ENCODE measurements at regions not wholly inside any gene's neighbourhood (a gene's known extent, or its start where the extent isn't known, plus 50 kb on each side); places are given as distances from the start of the nearest gene placed in this dataset.

- DNase-seq (ENCODE audit: low read depth): no peak
- TF ChIP-seq, protein P1, sequence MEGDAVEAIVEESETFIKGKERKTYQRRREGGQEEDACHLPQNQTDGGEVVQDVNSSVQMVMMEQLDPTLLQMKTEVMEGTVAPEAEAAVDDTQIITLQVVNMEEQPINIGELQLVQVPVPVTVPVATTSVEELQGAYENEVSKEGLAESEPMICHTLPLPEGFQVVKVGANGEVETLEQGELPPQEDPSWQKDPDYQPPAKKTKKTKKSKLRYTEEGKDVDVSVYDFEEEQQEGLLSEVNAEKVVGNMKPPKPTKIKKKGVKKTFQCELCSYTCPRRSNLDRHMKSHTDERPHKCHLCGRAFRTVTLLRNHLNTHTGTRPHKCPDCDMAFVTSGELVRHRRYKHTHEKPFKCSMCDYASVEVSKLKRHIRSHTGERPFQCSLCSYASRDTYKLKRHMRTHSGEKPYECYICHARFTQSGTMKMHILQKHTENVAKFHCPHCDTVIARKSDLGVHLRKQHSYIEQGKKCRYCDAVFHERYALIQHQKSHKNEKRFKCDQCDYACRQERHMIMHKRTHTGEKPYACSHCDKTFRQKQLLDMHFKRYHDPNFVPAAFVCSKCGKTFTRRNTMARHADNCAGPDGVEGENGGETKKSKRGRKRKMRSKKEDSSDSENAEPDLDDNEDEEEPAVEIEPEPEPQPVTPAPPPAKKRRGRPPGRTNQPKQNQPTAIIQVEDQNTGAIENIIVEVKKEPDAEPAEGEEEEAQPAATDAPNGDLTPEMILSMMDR (IDR thresholded peaks at IDR 0.05; ENCODE audit: insufficient read depth, low read depth, low read length): no peak
- POLR2A ChIA-PET: no interaction called here
- no peak overlapping the region for H3K4me3 ChIP-seq (ENCODE audit: low read depth, low read length)
- no peaks in the 10 kb centered on the region for H3K36me3 ChIP-seq (ENCODE audit: control insufficient read depth, insufficient read depth, low read length)
- CTCF ChIA-PET: no interaction called here
- H3K27me3 ChIP-seq (ENCODE audit: control insufficient read depth, insufficient read depth, low read length): no peaks in the 10 kb centered on the region
Observed at GRCh38 chr3:5462086-5462485, 274.6 kb downstream of the EDEM1 start.

DNA sequence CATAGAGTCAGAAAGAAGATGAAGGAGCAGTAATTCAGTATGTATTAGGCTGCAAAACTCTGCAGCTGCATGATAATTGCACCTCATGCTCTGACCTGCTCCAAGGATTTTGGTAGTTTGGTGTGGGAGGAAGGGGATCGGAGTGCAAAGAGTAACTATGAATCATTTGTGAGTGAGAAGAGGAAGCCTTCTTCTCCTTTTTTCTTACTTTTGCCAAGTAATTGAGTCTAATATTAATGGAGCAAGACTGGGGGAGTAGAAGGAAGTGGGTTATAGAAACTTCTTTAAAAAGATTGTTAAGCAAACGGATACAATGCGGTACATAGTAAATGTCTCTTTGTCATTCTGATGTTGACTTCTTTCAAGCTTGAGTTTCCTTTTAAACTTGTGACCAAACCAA is 276.5 kb downstream of the EDEM1 start:
- no peaks in the 10 kb centered on the region for H3K27me3 ChIP-seq (ENCODE audit: control insufficient read depth, insufficient read depth, low read length)
- TF ChIP-seq, protein P1 (IDR thresholded peaks at IDR 0.05; ENCODE audit: insufficient read depth, low read depth, low read length): no peak
- H3K36me3 ChIP-seq (ENCODE audit: control insufficient read depth, insufficient read depth, low read length): no peaks in the 10 kb centered on the region
- POLR2A ChIA-PET: no interaction called here
- H3K4me3 ChIP-seq (ENCODE audit: low read depth, low read length): no peak overlapping the region
- CTCF ChIA-PET: no interaction called here
- DNase-seq (ENCODE audit: low read depth): no peak

DNA sequence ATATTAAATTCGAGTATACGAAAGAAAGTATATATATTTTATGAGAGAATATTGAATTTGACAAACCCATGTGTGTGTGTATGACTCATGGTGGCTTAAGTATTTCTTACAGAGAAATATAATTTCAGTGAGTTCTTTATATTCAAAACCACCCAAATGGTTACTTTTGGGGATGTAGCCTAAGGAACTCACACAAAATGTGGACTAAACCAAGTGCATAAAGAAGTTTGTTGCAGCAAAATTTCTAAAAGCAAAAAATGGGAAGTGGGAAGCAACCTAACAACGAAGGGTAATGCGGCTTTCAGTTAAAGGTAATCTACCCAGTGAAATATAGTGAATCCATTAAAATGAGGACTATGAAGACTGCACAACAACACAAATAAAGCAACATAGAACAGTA is 277.1 kb downstream of the EDEM1 start:
- TF ChIP-seq, protein P1 (IDR thresholded peaks at IDR 0.05; ENCODE audit: insufficient read depth, low read depth, low read length): no peak
- CTCF ChIA-PET: no interaction called here
- H3K36me3 ChIP-seq (ENCODE audit: control insufficient read depth, insufficient read depth, low read length): no peaks in the 10 kb centered on the region
- POLR2A ChIA-PET: no interaction called here
- H3K27me3 ChIP-seq (ENCODE audit: control insufficient read depth, insufficient read depth, low read length): no peaks in the 10 kb centered on the region
- H3K4me3 ChIP-seq (ENCODE audit: low read depth, low read length): no peak overlapping the region
- DNase-seq (ENCODE audit: low read depth): no peak

- TF ChIP-seq, protein P1 (IDR thresholded peaks at IDR 0.05; ENCODE audit: insufficient read depth, low read depth, low read length): no peak
- H3K36me3 ChIP-seq (ENCODE audit: control insufficient read depth, insufficient read depth, low read length): no peaks in the 10 kb centered on the region
- no peaks in the 10 kb centered on the region for H3K27me3 ChIP-seq (ENCODE audit: control insufficient read depth, insufficient read depth, low read length)
- no peak for DNase-seq (ENCODE audit: low read depth)
- H3K4me3 ChIP-seq (ENCODE audit: low read depth, low read length): no peak overlapping the region
- ChIA-PET POLR2A (no interaction called here), CTCF (no interaction called here)
Observed at GRCh38 chr3:5465183-5465582, 277.7 kb downstream of the EDEM1 start.

- DNase-seq (ENCODE audit: low read depth): no peak
- ChIA-PET POLR2A (no interaction called here), CTCF (no interaction called here)
- TF ChIP-seq, protein P1 (IDR thresholded peaks at IDR 0.05; ENCODE audit: insufficient read depth, low read depth, low read length): no peak
- Histone ChIP-seq H3K27me3 (ENCODE audit: control insufficient read depth, insufficient read depth, low read length) (no peaks in the 10 kb centered on the region), H3K36me3 (ENCODE audit: control insufficient read depth, insufficient read depth, low read length) (no peaks in the 10 kb centered on the region), H3K4me3 (ENCODE audit: low read depth, low read length) (no peak overlapping the region)
Observed at GRCh38 chr3:5466065-5466464, 278.6 kb downstream of the EDEM1 start.

Measured in BJ (cell line).